GM23248 (cell line): ENCODE measurements at regions not wholly inside any gene's neighbourhood (a gene's known extent, or its start where the extent isn't known, plus 50 kb on each side); places are given as distances from the start of the nearest gene placed in this dataset.

Source experiments
- DNase-seq: peaks from one replicate; pipeline ENCODE4 v3.0.0-alpha.2; 2015
- H2AFZ ChIP-seq: fragments of 200-600 bp; sonication (generic); 2 replicates; pipeline ENCODE4 v1.6.1; 2016; ENCODE audit warnings: antibody characterized with exemption
- H3F3A ChIP-seq: fragments of 200-600 bp; sonication (generic); 2 replicates; pipeline ENCODE4 v1.6.1; 2016; ENCODE audit warnings: mild to moderate bottlenecking, antibody characterized with exemption, mixed run types; ENCODE audit not compliant: insufficient read depth
- H3K27ac ChIP-seq: fragments of 200-600 bp; sonication (generic); 2 replicates; pipeline ENCODE4 v1.5.1; 2016; ENCODE audit warnings: mild to moderate bottlenecking
- H3K27me3 ChIP-seq: fragments of 200-600 bp; sonication (generic); replicated peaks from 2 replicates; pipeline ENCODE4 v1.6.1; 2016; ENCODE audit warnings: mild to moderate bottlenecking; ENCODE audit not compliant: insufficient read depth
- H3K36me3 ChIP-seq: fragments of 200-600 bp; sonication (generic); 2 replicates; pipeline ENCODE4 v1.6.1; 2016; ENCODE audit warnings: low read depth, mild to moderate bottlenecking
- H3K4me1 ChIP-seq: fragments of 200-600 bp; sonication (generic); 2 replicates; pipeline ENCODE4 v1.6.1; 2016; ENCODE audit warnings: mild to moderate bottlenecking; ENCODE audit not compliant: insufficient read depth
- H3K4me2 ChIP-seq: fragments of 200-600 bp; sonication (generic); one replicate; pipeline ENCODE4 v1.6.1; 2016; ENCODE audit warnings: mild to moderate bottlenecking; ENCODE audit not compliant: unreplicated experiment
- H3K4me3 ChIP-seq: fragments of 200-600 bp; sonication (generic); 2 replicates; pipeline ENCODE4 v1.5.1; 2016; ENCODE audit warnings: mild to moderate bottlenecking
- H3K79me2 ChIP-seq: fragments of 200-600 bp; sonication (generic); 2 replicates; pipeline ENCODE4 v1.6.1; 2016; ENCODE audit warnings: mild to moderate bottlenecking; ENCODE audit not compliant: insufficient read depth
- H3K9ac ChIP-seq: fragments of 200-600 bp; sonication (generic); 2 replicates; pipeline ENCODE4 v1.6.1; 2016; ENCODE audit warnings: mild to moderate bottlenecking
- H3K9me2 ChIP-seq: fragments of 200-600 bp; sonication (generic); 2 replicates; pipeline ENCODE4 v1.6.1; 2016; ENCODE audit warnings: mixed run types, mild to moderate bottlenecking, moderate library complexity; ENCODE audit not compliant: insufficient read depth
- H3K9me3 ChIP-seq: fragments of 200-600 bp; sonication (generic); one replicate; pipeline ENCODE4 v1.6.1; 2017; ENCODE audit warnings: low read depth
- H4K20me1 ChIP-seq: fragments of 200-600 bp; sonication (generic); 2 replicates; pipeline ENCODE4 v1.6.0; 2016; ENCODE audit not compliant: insufficient read depth
- EZH2 ChIP-seq: fragments of 200-600 bp; sonication (generic); IDR thresholded peaks from 2 replicates; pipeline ENCODE4 v1.6.1; 2018; ENCODE audit warnings: antibody characterized with exemption, mild to moderate bottlenecking; ENCODE audit not compliant: insufficient read depth, poor library complexity, severe bottlenecking
- EZH2phosphoT487 ChIP-seq: fragments of 200-600 bp; sonication (generic); IDR thresholded peaks from 2 replicates; pipeline ENCODE4 v1.6.1; 2018; ENCODE audit warnings: antibody characterized with exemption, moderate library complexity, mild to moderate bottlenecking, low read depth; ENCODE audit not compliant: insufficient read depth
- WGBS, 2 experiments: methylation state at CpG; one replicate each; pipeline ENCODE4 v1.1.6; 2015 to 2017; ENCODE audit warnings: low lambda C conversion rate in 2 of 2, low coverage in 1 of 2; ENCODE audit errors: missing lambda C conversion rate in 2 of 2; 5-methylcytosine and 5-hydroxymethylcytosine counted together
- in situ Hi-C: fragments of 300-500 bp; cut with MboI; formaldehyde crosslinking; loops from 2 replicates; pipeline ENCODE4 v1.15.0; 2020

GRCh38 chr9:91163444-91163772 lies 198.3 kb downstream of the AUH start:
- no peaks in the 10 kb centered on the region for H3K36me3 ChIP-seq
- H3K4me1 ChIP-seq = peaks cover 27% of the 10 kb centered on the region
- in situ Hi-C loops = no loop called here
- no peak overlapping the region for H3K4me3 ChIP-seq
- no peak overlapping the region for H3K4me2 ChIP-seq
- H2AFZ ChIP-seq = no peak overlapping the region
- 92 to 94% methylated on average over 8 of the region's 8 CpGs for WGBS, 2 experiments
- TF ChIP-seq EZH2 = no peak
- no peak for TF ChIP-seq EZH2phosphoT487
- no peaks in the 10 kb centered on the region for H3K79me2 ChIP-seq
- H3F3A ChIP-seq = no peaks in the 10 kb centered on the region
- H3K9me2 ChIP-seq = no peaks in the 10 kb centered on the region
- H3K27me3 ChIP-seq = no peaks in the 10 kb centered on the region
- DNase-seq = no peak
- H3K9me3 ChIP-seq = no peaks in the 10 kb centered on the region
- no peak overlapping the region for H3K27ac ChIP-seq
- H3K9ac ChIP-seq = no peak overlapping the region
- no peaks in the 10 kb centered on the region for H4K20me1 ChIP-seq

- Histone ChIP-seq H3K27ac (no peak overlapping the region), H3K9ac (no peak overlapping the region), H3K4me1 (peaks cover 27% of the 10 kb centered on the region), H3K4me2 (peak overlapping the region; percentile 5), H2AFZ (no peak overlapping the region), H3K79me2 (no peaks in the 10 kb centered on the region), H3K4me3 (no peak overlapping the region), H3K36me3 (no peaks in the 10 kb centered on the region), H3K9me3 (no peaks in the 10 kb centered on the region), H3K9me2 (no peaks in the 10 kb centered on the region), H4K20me1 (no peaks in the 10 kb centered on the region), H3K27me3 (no peaks in the 10 kb centered on the region), H3F3A (no peaks in the 10 kb centered on the region)
- WGBS, 2 experiments = 97 to 99% methylated on average over 17 of the region's 17 CpGs
- in situ Hi-C loops = no loop called here
- TF ChIP-seq EZH2phosphoT487 (no peak), EZH2 (no peak)
- no peak for DNase-seq
Measured at GRCh38 chr9:91163773-91164471, 197.8 kb downstream of the AUH start.
